GM19025 (cell line): ENCODE measurements at regions not wholly inside any gene's neighbourhood (a gene's known extent, or its start where the extent isn't known, plus 50 kb on each side); places are given as distances from the start of the nearest gene placed in this dataset.

ENCODE experiments used
- ATAC-seq: cut with Tn5 transposase; IDR thresholded peaks from one replicate; pipeline ENCODE4 v1.9.1; 2021; ENCODE audit warnings: mild to moderate bottlenecking, low read depth, moderate library complexity; ENCODE audit not compliant: unreplicated experiment

DNA sequence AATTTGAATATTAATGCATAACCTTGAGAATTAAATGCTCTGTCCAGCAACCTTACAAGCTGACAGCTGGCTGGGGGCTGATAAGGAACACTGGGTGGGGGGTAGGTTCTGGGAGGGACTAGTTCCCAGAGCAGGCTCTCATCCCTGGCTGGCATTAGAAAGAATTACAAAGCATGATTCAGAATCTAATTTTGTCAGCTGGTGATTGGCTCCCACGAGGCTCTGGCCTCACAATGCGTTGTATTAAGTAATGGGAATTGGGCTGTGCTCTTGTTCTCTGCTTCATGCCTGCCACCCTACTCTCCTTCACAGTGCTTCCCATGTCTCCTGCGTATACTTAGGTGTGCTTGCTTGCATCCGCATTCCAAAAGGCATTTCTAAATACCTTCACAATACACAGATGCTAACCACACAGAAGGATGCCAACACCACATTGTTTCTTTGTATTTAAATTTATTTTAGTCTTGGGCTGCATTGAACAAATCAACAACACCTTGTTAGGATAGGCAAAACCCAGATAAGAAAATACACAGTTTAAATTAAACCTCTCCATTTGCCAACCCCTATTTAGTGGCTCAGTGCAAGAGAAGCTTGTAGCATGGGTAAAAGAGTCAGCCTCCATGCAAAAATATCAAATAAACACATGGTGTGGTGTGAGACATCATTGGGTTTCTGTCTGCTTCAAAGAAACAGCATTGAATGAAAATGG lies 434.5 kb upstream of the JAG1 start:
- ATAC-seq, result no peak

DNA sequence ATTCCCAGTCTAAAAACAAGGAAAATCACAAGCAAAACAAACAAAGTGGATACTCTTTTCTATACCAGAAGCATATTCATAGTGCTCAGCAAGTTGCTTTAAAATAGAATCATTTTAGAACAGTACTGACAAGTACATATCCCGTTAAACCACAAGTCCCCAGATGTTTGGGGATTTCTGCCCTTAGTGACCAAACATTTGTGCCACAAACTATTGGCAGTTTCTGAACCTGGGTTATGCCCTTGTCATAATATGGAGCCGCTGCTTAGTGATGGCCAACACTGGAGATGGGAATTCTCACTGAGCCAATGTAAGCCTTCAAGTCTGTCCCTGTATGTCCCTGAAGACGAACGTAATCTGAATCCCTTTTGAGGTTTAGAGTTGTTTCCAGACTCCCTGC lies 436.7 kb upstream of the JAG1 start:
- no peak for ATAC-seq

DNA sequence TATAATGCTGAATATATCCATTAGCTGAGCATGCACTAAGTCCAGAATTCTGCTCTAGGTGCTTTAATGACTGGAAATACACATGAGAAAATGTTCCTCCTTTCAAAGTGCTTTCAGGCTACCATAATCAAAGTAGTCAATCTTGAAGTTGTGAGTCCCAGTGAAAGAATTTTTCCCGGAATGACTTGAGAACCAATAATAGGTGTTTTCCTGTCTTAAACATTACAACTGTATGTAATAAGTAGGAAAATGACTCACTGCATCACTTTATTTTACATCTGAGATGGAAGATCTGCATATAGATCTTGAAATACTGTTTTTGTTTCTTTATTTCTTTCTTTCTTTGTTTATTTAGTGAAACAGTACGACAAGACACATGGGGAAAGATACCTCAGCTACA lies 437.4 kb upstream of the JAG1 start:
- ATAC-seq, result no peak

DNA sequence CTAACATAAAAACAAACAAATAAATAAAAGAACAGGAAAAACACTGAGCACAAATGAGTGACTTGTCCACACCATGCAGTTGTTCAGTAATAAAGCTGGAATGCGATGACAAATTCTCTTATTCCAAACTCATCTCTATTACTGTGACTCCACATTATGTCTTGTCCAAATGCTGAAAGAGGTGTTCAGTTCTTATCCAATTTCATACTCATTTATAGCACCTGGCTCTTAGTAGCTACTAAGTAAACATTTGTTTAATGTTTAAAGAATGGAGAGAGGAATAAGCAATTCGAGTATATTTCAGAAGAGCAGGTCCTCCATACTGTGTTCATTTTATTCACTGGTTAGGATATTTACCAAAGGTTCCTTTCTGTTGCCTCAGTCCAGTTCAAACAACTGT lies 439.0 kb upstream of the JAG1 start:
- no peak for ATAC-seq

DNA sequence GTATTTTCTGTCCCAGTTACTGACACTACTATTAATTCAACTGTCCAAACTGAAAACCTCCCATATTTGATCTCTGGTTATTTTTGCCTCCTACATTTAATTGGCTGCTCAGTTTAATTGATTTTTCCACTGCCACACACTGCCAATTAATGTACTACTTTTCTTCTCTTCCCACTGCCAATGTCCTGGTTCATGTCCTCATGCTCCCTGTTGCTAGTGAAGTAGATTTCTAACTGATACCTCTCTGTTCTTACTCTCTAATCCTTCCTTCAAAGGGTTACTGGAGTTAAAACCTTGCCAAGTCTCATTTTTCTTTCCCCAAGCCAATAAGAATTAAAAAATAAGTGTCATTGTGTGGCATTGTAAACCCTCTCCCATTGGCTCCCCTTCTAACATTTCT lies 440.6 kb upstream of the JAG1 start:
- no peak for ATAC-seq

DNA sequence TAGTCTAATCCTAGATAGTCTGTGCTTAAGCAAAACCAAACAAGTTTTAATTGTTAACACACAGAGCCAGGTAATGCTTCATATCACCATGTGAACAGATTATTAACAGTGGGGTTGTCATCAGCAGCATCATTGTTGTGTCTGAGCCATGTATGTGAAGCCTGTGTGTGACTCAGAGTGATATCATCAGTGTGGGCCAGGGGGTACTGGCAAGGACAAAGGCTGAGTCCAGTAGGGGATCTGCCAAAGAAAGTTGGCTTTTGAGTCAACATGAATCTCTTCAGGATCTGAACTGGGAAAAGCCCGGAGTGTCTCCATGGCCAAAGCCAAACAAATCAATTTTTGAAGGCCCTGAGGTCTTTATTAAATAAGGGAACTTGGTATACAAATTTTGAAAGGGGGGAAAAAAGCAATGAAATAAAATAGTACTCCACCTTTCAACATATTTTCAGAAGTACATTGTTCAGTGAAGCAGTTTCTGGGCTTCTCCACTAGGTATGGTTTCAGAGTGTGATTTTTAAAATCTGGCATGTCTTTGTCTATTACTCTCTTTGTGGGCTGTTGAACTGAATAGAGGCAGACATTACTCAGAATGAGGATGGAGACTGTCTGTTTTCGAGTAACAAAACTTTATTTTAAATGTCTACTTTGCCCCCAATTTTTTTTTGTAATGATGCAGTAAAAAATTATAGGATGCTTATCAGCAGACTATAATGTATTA lies 444.2 kb upstream of the JAG1 start:
- no peak for ATAC-seq

DNA sequence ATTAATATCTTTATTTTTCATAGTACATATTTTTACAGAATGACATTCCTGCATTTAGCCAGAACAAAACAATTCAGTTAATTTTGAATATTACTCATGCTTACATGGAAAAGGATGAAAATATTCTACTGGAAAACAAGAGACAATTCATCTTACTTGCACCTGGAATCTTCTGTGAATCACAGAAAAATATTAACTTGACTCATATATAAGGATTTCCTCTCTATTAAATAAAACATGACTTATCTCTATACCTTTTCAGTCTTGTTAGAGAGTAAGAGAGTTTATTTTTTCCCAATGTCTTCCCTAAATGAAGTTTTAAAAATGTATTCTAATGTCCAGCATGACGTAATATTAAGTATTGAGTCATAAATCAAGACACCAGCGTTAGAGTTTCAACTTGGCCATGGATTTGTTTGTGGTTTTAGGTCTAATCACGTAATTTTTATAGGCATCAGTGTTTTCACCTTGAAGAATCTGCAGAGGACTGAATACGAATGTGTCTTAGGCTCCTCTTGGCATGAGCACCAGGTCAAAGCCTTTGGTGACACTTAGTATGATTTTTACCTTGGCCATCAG lies 445.1 kb upstream of the JAG1 start:
- ATAC-seq, result no peak

DNA sequence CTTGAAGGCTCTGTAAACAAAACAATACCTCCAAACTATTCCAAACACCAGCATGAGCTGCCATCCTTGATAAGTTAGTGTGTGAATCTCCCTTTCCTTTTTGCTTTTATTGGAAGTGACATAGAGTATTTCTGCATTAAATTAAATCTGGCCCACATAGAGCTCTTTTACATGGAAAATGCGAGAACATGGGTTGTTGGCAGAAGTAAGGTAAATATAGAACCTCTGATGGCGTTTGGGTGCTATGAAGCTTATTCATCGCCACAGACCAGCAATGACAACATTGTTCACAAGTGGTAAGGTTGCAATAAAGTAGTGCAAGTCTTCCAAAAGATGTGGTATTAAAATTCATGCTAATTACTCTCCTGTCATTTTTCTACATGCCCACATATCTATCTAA lies 445.8 kb upstream of the JAG1 start:
- ATAC-seq, result no peak

DNA sequence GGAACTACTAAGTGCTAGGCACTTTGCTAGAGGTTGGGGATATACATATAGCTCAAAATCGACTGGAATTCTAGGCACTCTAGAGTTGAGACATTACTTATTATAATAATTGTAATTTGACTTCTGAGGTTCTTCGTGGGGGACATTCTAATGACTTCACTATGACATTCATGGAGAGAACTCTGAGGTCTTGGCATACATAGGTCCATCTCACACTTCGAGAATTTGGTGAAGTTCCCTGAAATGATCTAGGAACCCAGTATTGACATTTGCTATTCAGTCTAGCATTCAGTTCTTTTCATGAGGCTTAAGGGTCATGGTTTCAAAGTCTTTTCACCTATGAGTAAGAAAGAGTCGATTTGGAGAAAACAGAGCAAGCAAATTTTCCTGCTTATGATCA lies 446.6 kb upstream of the JAG1 start:
- ATAC-seq, result no peak

DNA sequence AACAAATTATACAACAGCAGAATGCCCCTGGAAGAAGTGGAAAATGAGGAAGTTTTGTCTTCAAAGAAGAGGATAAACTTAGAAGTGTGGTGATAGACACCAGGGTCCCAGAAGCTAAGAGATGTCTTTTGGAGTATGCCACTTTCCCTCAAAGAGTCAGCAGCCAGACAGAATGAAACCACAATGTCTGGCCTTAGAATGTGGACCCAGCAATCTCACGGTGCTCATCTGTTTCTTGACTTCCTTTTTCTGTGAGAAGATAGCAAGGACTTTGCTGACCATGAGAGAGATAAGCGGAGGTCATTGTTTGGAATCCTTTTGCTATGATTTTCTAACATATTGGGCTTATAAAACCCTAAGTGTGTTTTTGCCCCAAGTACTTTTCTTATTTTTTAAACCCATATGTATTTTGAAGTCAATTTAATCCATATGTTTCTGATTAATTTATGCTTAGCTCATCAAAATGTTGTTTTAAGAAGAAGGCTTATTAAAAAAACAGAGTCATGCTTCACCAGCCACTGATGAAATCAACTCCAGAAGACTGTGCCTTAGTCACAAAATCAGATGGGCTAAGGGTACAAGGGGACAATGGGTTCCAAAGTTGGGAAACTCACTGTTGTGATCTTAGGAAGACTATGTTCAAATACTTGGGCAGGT lies 451.2 kb upstream of the JAG1 start:
- no peak for ATAC-seq

DNA sequence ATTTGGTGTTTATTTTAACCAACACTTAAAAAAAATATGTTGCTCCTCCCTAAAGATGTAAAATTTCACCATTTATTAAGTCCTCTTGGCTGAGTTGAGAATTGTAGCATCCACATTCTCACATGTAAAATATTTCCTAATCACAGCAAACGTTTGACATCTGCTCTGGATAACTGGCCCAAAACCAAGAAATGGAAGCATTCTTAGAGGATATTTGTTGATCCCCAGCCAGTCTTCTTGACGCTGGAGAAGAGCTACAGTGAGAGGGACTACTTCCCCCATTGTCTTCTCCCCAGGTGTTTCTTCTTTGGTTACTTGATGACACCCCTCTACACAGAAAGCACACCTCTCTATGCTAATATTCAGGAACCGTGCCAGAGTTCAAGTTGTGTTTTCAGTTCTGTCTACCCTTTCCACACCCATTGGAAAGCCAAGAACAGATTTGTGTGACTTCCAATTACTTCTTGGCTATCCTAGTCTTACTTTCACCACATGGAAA lies 454.5 kb upstream of the JAG1 start:
- no peak for ATAC-seq

DNA sequence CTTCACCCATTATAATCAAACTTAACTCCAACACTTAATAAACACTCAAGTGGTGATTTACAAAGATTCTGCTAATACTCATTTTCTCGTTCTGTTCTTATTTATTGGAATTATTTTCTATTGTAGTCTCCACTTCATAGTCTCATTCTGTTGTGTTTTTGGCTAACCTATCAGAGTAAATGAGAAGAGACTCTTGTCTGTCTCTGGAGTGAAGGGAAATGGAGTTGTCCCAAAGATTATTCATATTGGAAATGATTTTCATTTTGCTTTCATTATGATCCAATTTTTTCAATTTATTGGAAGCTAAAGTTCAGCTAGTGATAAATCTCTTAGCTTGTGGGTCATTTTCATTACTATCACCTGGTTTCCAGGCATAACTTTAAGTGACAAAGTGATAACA lies 454.9 kb upstream of the JAG1 start:
- no peak for ATAC-seq

DNA sequence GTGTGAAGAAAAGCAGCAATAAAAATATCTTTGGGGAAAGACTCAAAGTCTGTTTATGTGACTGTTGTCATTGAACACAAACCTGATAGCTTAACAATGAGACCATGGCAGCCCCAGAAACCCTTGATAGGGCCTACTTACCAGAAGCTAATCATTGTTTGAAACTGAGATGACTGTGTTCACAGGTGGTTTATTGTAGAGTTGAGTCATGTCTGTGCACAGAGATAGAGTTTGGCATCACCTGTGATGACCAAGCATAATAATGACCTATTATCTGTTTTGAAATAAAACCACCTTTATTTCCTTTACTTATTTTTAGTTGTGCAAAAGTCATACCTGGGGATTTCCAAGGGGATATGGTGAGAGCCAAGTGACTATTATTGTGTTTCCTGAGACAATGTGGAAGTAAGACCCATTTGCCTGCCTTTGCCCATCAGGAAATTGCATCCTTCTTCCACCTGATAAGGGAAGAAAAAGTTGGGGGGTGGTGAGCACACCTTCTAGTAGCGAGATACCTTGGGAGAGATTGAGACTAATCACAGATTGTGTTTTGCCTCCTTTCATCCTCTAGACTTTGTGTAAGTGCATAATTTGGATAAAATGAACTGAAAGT lies 456.9 kb upstream of the JAG1 start:
- ATAC-seq, result no peak

DNA sequence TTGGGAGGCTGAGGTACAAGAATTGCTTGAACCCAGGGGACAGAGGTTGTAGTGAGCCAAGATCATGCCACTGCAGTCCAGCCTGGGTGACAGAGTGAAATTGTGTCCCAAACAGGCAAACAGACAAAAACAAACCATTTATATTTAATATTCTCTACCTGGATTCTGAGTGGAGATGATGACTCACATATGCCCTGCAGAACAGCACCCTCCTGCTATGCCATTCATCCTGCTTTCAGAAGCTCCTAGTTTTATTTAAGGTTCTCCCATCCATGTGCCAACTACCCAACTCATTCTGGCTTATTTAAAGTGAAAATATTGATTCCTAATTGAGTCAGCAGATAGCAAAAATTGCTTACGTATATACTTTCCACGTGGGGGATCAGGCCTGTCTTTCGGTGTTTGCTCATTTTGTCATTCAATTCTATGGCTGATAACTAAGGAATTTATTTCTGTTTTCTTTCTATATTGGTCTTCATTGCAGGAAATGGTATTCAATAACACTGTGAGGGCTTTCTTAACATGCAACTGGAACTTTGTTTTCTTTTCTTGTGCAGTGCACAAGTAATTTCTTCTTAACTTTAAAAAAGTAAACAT lies 459.1 kb upstream of the JAG1 start:
- ATAC-seq, result no peak

DNA sequence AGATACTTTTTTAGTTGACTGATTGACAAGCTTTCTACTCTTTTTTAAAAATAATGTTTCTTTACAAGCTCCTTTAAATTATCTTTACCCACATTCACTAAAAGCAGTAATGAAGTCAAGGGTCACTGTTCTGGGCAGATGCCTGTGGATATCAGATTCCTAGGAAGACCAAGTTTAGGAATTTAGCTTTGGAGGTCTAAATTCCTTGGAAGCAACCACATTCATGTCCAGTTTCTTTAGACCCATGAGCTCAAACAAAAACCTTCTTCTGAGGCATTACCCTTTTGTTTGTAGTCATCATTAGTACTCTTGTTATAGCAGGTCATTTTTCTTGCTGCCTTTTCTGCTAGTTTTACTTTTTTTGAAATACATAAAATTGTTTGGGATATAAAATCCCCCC lies 462.9 kb upstream of the JAG1 start:
- ATAC-seq, result no peak

DNA sequence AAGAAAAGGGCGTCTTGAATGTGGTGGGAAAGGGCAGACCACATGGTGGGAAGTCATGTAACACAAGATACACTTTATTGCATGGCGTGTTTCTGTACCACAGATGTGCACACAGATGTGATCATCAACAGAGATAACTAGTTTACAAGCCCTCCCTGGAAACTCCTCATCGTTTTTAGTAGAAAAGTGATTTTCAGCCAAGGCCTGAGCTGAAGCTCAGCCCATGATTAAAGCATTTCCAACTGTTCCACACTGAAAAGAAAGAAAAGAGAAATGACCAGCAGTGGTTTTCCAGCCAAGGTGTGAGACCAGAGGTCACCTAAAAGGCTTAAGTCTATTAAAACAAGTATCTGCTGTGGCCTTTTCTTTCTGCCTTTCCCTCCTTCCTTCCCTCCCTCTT lies 463.9 kb upstream of the JAG1 start:
- ATAC-seq, result no peak

DNA sequence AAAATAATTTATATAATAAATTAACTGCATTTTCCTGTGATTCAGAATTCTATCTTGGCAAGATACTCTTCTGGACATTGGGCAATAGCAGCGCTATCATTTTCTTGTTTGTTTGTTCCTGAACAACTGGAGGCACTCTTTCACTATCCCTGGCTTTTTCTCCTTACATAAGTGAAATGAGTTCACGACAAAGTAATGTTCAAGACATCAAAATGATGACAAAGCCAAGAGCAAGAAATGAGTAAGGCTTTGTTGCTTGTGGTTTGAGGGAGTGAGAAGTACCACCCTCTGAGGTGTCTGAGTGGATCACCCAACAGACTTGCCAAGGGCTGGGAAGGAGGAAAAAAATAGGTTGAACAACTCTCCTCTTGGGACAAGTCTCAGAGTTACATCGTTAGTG lies 466.6 kb upstream of the JAG1 start:
- ATAC-seq, result no peak

DNA sequence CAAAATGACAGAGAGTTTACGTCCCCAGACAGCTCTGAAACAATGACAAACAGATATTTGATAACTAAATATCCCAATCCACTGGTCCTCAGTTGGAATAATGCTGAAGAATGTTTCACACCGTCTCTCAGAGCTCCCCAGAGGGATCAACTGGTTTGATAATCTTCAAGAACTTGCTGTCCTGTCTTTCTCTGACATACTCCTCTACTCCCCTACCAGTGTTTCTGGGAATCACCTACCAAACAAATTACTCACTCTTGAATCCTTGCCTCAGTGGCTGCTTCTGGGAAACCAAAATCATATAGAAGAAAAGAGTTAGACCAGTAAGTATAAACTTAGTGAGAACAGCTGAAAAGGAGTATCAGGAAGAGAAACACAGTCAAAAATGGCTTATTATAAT lies 469.7 kb upstream of the JAG1 start:
- ATAC-seq, result no peak

DNA sequence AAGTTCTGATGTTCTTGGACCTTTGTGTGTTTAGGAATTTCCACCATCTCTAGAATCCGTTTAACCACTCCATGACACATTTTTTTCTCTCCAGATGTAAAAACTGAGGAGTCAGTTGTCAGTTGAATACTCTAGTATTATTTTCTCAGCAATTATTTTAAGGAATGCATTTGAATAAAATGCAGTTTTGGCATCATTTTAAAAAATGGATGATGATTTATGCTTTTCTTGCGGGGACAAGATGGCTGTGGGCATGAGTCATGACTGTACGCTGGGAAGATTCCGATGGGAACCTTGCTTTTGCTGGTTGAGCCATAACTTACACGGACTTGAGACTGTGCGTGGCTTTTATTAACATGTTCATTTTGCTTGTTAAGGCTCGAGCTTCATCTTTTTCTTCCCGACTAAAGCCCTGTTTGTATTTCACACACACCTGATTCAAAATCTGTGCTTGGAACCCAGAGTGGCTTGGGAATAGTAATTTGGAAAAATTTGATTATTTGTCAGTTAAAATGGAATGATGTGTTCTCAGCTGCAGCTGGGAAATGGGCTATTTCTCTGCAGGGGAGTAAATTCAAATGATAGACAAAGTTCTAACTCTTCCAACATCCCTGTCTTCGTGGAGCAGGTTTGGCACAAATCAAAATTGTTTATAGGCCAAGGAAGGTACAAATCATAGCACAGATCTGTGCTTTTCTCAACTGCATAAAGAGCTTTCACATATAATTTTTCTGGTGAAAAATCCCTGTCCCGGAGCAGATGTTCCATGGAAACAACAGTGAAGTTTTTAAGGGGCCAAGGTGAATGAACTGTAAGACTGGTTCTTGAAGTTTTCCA lies 470.5 kb upstream of the JAG1 start:
- ATAC-seq, result no peak

DNA sequence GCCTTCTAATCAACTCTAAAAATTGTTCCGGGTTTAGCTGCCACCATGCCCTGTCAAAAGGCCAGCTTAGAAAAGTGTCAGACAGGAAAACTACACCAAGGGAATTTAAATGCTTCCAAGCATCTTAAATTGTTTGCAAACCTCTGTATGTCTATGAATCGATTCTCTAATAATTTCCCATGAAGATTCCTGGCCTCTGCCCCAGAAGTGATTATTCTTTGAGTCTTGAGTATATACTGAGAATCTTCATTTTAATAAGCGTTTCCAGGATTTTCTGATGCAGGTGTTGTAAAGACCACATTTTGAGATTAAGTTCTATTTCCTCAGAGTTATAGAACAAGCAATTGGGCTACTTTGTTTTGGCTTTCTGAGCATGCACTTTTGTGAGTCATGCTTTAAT lies 471.8 kb upstream of the JAG1 start:
- ATAC-seq, result no peak
